ENCODE measurements at regions not wholly inside any gene's neighbourhood (a gene's known extent, or its start where the extent isn't known, plus 50 kb on each side); places are given as distances from the start of the nearest gene placed in this dataset.

DNA sequence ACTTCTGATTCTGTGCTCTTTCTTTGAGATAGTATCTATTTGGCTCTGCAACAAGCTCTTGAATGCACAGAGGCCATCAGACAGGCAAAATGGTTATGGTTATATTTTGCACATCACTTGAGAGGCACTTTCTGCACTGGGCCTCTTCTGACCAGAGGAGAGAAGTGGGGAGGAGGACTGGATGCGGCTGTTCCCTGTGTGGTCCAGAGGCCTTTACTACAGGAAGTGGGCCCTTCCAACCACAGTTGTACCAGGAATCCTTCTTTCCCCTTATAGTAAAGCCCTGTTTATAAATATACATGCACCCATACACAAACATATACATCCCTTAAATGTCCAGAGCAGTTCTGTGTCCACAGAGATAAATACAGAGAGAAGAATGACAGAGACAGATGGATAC lies 182.7 kb upstream of the HHIP start:
- H4K20me1 ChIP-seq, result no peaks in the 10 kb centered on the region
- no peaks in the 10 kb centered on the region for H3K36me3 ChIP-seq
- no peaks in the 10 kb centered on the region for H3K27me3 ChIP-seq
- no peak overlapping the region for H3K9ac ChIP-seq
- no peaks in the 10 kb centered on the region for H3K4me1 ChIP-seq
- no peak overlapping the region for H3K27ac ChIP-seq
- no peak overlapping the region for H3K4me2 ChIP-seq
- no peaks in the 10 kb centered on the region for H3K9me3 ChIP-seq (replicated peaks in 1 of 11)
- H3K4me3 ChIP-seq, result no peak overlapping the region
- TF ChIP-seq Cebpa-rat (IDR thresholded peaks at IDR 0.05), result no peak

GRCh38 chr4:144463896-144464295 lies 182.1 kb upstream of the HHIP start:
- no peaks in the 10 kb centered on the region for H3K36me3 ChIP-seq
- H3K27ac ChIP-seq, result no peak overlapping the region

DNA sequence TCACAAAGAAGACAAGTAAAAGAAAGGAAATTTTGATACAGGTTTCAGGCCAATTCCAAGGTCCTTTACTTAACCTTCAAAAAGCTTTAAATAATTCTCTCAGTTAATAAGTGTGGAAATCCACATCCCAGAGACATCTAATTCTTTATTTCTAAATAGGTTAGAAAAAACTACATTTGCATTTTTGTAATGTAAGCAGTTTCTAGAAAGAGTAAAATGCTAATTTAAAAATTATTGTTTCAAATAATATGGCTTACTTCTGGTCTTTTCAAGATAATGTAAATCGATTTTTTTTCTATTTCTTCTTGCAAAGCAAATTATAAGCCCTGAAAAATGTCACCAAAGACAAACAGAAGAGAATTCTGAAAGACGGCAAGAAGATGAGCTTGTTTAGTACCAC lies 180.4 kb upstream of the HHIP start:
- Histone ChIP-seq H4K20me1 (no peaks in the 10 kb centered on the region), H3K4me3 (no peak overlapping the region), H3K27ac (no peak overlapping the region), H3K36me3 (no peaks in the 10 kb centered on the region), H3K9ac (no peak overlapping the region), H3K9me3 (replicated peaks in 1 of 11) (no peaks in the 10 kb centered on the region), H3K27me3 (no peaks in the 10 kb centered on the region), H3K4me1 (no peaks in the 10 kb centered on the region), H3K4me2 (no peak overlapping the region)
- no peak for TF ChIP-seq Cebpa-rat (IDR thresholded peaks at IDR 0.05)

More at GRCh38 chr4:144463896-144464295, 182.1 kb upstream of the HHIP start:
- Histone ChIP-seq H4K20me1 (no peaks in the 10 kb centered on the region), H3K9ac (no peak overlapping the region), H3K27me3 (no peaks in the 10 kb centered on the region), H3K4me1 (no peaks in the 10 kb centered on the region), H3K9me3 (replicated peaks in 1 of 11) (no peaks in the 10 kb centered on the region), H3K4me3 (no peak overlapping the region), H3K4me2 (no peak overlapping the region)
- no peak for TF ChIP-seq Cebpa-rat (IDR thresholded peaks at IDR 0.05)

- Histone ChIP-seq H3K9ac (no peak overlapping the region), H3K4me3 (no peak overlapping the region), H3K36me3 (no peaks in the 10 kb centered on the region), H3K27me3 (no peaks in the 10 kb centered on the region), H3K27ac (no peak overlapping the region), H3K4me2 (no peak overlapping the region), H3K4me1 (peaks cover 0 to 15% (median 0%) of the 10 kb centered on the region in 10 experiments; a peak in 3 of 20 replicates), H3K9me3 (replicated peaks in 1 of 11) (peaks cover 0 to 16% (median 6%) of the 10 kb centered on the region in 11 experiments; a peak in 12 of 22 replicates), H4K20me1 (no peaks in the 10 kb centered on the region)
- no peak for TF ChIP-seq Cebpa-rat (IDR thresholded peaks at IDR 0.05)
Observed at GRCh38 chr4:144480068-144480467, 165.9 kb upstream of the HHIP start.

DNA sequence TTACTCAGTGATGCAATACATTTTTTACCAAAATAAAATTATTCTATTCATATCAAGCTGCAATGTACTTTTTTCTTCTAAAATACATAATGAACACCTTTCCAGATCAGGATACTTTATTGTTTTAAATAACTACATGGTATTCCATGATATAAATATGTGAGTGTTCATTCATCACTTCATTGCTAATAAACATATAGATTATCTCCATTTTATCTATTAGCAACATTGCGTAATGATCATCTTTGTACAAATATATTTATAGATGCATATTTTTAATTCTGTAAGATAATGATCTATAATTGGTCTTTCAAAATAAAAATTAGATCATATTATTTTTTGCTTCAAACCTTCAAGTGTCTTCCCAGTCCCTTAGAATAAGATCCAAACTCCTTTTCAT lies 156.1 kb upstream of the HHIP start:
- H3K27ac ChIP-seq, result no peak overlapping the region
- H3K4me1 ChIP-seq, result no peaks in the 10 kb centered on the region
- H3K4me2 ChIP-seq, result no peak overlapping the region
- no peak for TF ChIP-seq Cebpa-rat (IDR thresholded peaks at IDR 0.05)
- no peaks in the 10 kb centered on the region for H3K36me3 ChIP-seq
- H3K9ac ChIP-seq, result no peak overlapping the region
- H3K9me3 ChIP-seq (replicated peaks in 1 of 11), result no peaks in the 10 kb centered on the region
- H4K20me1 ChIP-seq, result no peaks in the 10 kb centered on the region
- no peaks in the 10 kb centered on the region for H3K27me3 ChIP-seq
- no peak overlapping the region for H3K4me3 ChIP-seq

- no peak overlapping the region for H3K9ac ChIP-seq
- H3K27me3 ChIP-seq, result no peaks in the 10 kb centered on the region
- H3K27ac ChIP-seq, result no peak overlapping the region
- no peak overlapping the region for H3K4me3 ChIP-seq
- H3K9me3 ChIP-seq (replicated peaks in 1 of 11), result no peaks in the 10 kb centered on the region
- H3K36me3 ChIP-seq, result no peaks in the 10 kb centered on the region
- no peak overlapping the region for H3K4me2 ChIP-seq
- TF ChIP-seq Cebpa-rat (IDR thresholded peaks at IDR 0.05), result 0 out of 22 replicates have a peak, but pooled peaks of 1 of the 11 experiments have one; percentile 10
- H4K20me1 ChIP-seq, result no peaks in the 10 kb centered on the region
- H3K4me1 ChIP-seq, result no peaks in the 10 kb centered on the region
Observed at GRCh38 chr4:144494280-144494679, 151.7 kb upstream of the HHIP start.

GRCh38 chr4:144495944-144496343 lies 150.0 kb upstream of the HHIP start:
- Histone ChIP-seq H3K4me2 (no peak overlapping the region), H3K27ac (no peak overlapping the region), H3K4me1 (no peaks in the 10 kb centered on the region), H3K27me3 (no peaks in the 10 kb centered on the region), H3K4me3 (no peak overlapping the region), H3K9me3 (replicated peaks in 1 of 11) (peaks cover 0 to 10% (median 8%) of the 10 kb centered on the region in 11 experiments; a peak in 7 of 22 replicates), H3K9ac (no peak overlapping the region), H4K20me1 (no peaks in the 10 kb centered on the region), H3K36me3 (no peaks in the 10 kb centered on the region)
- TF ChIP-seq Cebpa-rat (IDR thresholded peaks at IDR 0.05), result no peak

DNA sequence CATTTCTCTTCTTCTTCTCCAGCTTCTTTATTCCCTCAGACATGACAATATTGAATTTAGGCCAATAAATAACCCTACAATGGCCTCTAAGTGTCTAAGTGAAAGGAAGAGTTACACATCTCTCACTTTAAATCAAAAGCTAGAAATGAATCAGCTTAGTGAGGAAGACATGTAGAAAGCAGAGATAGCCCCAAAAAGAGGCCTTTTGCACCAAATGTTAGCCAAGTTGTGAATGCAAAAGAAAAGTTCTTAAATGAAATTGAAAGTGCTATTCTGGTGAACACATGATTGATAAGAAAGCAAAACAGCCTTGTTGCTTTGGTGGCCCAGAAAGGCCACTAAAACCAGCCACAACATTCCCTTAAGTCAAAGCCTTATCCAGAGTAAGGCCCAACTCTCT lies 146.2 kb upstream of the HHIP start:
- Histone ChIP-seq H3K4me1 (peaks cover 0 to 19% (median 8%) of the 10 kb centered on the region in 10 experiments; a peak in 13 of 20 replicates), H3K4me3 (no peak overlapping the region), H3K9ac (no peak overlapping the region), H3K36me3 (no peaks in the 10 kb centered on the region), H3K27ac (no peak overlapping the region), H4K20me1 (no peaks in the 10 kb centered on the region), H3K9me3 (replicated peaks in 1 of 11) (peaks cover 0 to 10% (median 9%) of the 10 kb centered on the region in 11 experiments; a peak in 7 of 22 replicates), H3K27me3 (no peaks in the 10 kb centered on the region), H3K4me2 (no peak overlapping the region)
- no peak for TF ChIP-seq Cebpa-rat (IDR thresholded peaks at IDR 0.05)

DNA sequence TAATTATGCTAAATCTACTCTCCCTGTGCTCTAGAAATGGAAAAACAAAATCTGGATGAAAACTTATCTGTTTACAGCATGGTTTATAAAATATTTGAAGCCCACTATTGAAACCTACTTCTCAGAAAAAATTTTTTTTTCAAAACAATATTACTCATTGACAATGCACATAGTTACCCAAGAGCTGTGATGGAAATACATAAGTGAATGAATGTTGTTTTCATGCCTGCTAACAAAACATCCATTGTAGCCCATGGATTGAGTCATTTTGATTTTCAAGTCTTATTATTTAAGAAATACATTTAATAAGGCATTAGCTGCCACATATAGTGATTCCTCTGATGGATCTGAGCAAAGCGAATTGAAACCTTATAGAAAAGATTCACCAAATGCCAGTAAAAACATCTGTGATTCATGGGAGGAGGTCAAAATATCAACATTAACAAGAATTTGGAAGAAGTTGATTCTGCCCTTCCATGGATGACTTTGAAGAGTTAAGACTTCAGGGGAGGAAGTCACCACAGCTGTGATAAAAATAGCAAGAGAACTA lies 144.7 kb upstream of the HHIP start:
- Histone ChIP-seq H3K9ac (no peak overlapping the region), H3K36me3 (no peaks in the 10 kb centered on the region), H3K4me2 (peak overlapping the region; percentile 5 to 51 (median 28); a peak in 11 of 22 replicates), H3K27me3 (no peaks in the 10 kb centered on the region), H3K4me1 (peaks cover 0 to 19% (median 8%) of the 10 kb centered on the region in 10 experiments; a peak in 13 of 20 replicates), H3K27ac (no peak overlapping the region), H4K20me1 (no peaks in the 10 kb centered on the region), H3K4me3 (no peak overlapping the region), H3K9me3 (replicated peaks in 1 of 11) (peaks cover 0 to 10% (median 9%) of the 10 kb centered on the region in 11 experiments; a peak in 7 of 22 replicates)
- no peak for TF ChIP-seq Cebpa-rat (IDR thresholded peaks at IDR 0.05)

- H3K36me3 ChIP-seq, result no peaks in the 10 kb centered on the region
- H4K20me1 ChIP-seq, result no peaks in the 10 kb centered on the region
- H3K4me2 ChIP-seq, result peak overlapping the region in 1 of 11 experiments; percentile 22; a peak in 3 of 22 replicates
- no peak for TF ChIP-seq Cebpa-rat (IDR thresholded peaks at IDR 0.05)
- H3K27me3 ChIP-seq, result no peaks in the 10 kb centered on the region
- H3K9me3 ChIP-seq (replicated peaks in 1 of 11), result peaks cover 0 to 10% (median 9%) of the 10 kb centered on the region in 11 experiments; a peak in 7 of 22 replicates
- H3K9ac ChIP-seq, result no peak overlapping the region
- no peak overlapping the region for H3K4me3 ChIP-seq
- H3K4me1 ChIP-seq, result peaks cover 0 to 19% (median 8%) of the 10 kb centered on the region in 10 experiments; a peak in 13 of 20 replicates
- H3K27ac ChIP-seq, result no peak overlapping the region
Observed at GRCh38 chr4:144504883-144505282, 141.1 kb upstream of the HHIP start.
